CD4-positive, alpha-beta memory T cell (primary cell): ENCODE measurements at regions not wholly inside any gene's neighbourhood (a gene's known extent, or its start where the extent isn't known, plus 50 kb on each side); places are given as distances from the start of the nearest gene placed in this dataset.

Experiments
- CTCF ChIA-PET: fragments of 350-600 bp; sonication (Branson Sonifier 250); formaldehyde crosslinking; loops from one replicate; lab custom pipeline; 2021; ENCODE audit warnings: inconsistent platforms; ENCODE audit not compliant: partially characterized antibody; lab: Charles Lee
- POLR2A ChIA-PET: fragments of 350-600 bp; sonication (Branson Sonifier 250); formaldehyde crosslinking; loops from one replicate; lab custom pipeline; 2021; ENCODE audit not compliant: partially characterized antibody; lab: Charles Lee
- DNase-seq, 5 donors: peaks; one replicate each; pipeline versions ENCODE4 v3.0.0 to v3.0.0-alpha.2; 2020 to 2022; ENCODE audit warnings: mixed read lengths in 1 of 5
- H3K27ac ChIP-seq: one replicate; pipeline ENCODE4 v1.7.0; 2013; ENCODE audit warnings: low read depth, low read length
- H3K27me3 ChIP-seq: 2 replicates; pipeline ENCODE4 v1.7.0; 2013; ENCODE audit warnings: mild to moderate bottlenecking, low read length, moderate library complexity; ENCODE audit not compliant: insufficient read depth
- H3K36me3 ChIP-seq: 2 replicates; pipeline ENCODE4 v1.7.0; 2013; ENCODE audit warnings: mild to moderate bottlenecking, low read length, moderate library complexity; ENCODE audit not compliant: insufficient read depth
- H3K4me1 ChIP-seq: 2 replicates; pipeline ENCODE4 v1.7.0; 2013; ENCODE audit warnings: mild to moderate bottlenecking, low read length, moderate library complexity; ENCODE audit not compliant: insufficient read depth
- H3K4me3 ChIP-seq, 2 donors: one replicate each; pipeline ENCODE4 v1.7.0; 2013; ENCODE audit warnings: low read length in 2 of 2, mild to moderate bottlenecking in 1 of 2
- H3K9me3 ChIP-seq, 2 donors: one replicate each; pipeline ENCODE4 v1.7.0; 2013; ENCODE audit warnings: low read length in 2 of 2, control low read depth in 1 of 2; ENCODE audit not compliant: control insufficient read depth in 1 of 2
- H3K27ac Mint-ChIP-seq, 7 donors: one replicate each; pipeline ENCODE4 v1.8.0; 2020 to 2021; ENCODE audit warnings: mixed read lengths in 7 of 7, mild to moderate bottlenecking in 6 of 7, inconsistent platforms in 3 of 7, moderate library complexity in 3 of 7
- H3K27me3 Mint-ChIP-seq, 2 donors: one replicate each; pipeline ENCODE4 v1.8.0; 2020 to 2021; ENCODE audit warnings: mixed read lengths in 2 of 2
- H3K36me3 Mint-ChIP-seq, 2 donors: one replicate each; pipeline ENCODE4 v1.8.0; 2020 to 2021; ENCODE audit warnings: mixed read lengths in 2 of 2, inconsistent platforms in 1 of 2, mild to moderate bottlenecking in 1 of 2
- H3K4me1 Mint-ChIP-seq, 4 donors: one replicate each; pipeline ENCODE4 v1.8.0; 2020 to 2021; ENCODE audit warnings: mixed read lengths in 4 of 4, mild to moderate bottlenecking in 1 of 4
- H3K4me3 Mint-ChIP-seq, 8 donors: one replicate each; pipeline ENCODE4 v1.8.0; 2020 to 2021; ENCODE audit warnings: mixed read lengths in 8 of 8, mild to moderate bottlenecking in 7 of 8, moderate library complexity in 6 of 8, inconsistent platforms in 3 of 8
- H3K9me3 Mint-ChIP-seq, 8 donors: one replicate each; pipeline ENCODE4 v1.8.0; 2020 to 2021; ENCODE audit warnings: mixed read lengths in 8 of 8, mild to moderate bottlenecking in 5 of 8, inconsistent platforms in 3 of 8, moderate library complexity in 1 of 8
- intact Hi-C: fragments of 100-400 bp; cut with micrococcal nuclease; formaldehyde crosslinking; loops from one replicate; pipeline ENCODE4 v1.15.1; 2023

DNA sequence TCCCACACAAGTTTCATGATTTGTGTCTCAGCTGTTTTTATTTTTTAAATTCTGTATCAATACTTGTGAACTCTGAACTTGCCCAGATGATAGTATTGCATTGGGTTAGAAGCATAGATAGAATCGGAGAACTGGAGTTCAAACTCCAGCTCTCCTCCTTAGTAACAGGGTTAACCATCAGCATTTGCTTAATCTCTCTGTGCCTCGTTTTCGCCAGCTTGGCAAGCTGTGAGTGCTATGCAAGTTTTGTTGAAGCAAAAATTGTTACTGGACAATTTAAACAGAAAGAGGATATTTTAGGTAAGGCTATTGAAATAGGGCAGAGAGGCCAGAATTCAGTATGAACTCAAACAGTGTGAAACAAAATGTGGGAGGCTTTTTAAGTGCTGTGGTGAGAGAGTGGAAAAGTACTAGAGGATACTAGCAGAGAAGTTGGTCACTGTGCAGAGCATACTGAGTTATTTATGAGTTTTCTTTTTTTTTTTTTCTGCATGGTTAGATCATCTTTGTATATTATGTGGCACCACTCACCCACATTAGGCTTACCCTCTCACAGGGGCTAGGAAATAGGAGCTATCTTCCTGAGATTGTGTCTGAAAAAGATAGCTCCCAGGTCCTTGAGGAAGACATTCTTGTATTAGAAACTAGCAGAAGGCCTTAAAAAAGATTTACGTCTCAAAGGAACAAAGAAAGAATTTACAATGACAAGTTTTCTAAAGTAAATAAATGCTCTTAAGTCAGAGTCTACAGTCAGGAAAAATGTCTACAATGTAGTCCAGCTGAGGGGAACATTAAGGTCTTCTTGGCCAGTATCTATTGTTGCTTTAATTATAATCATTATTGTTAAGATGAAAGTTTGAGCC is 1126.6 kb downstream of the FAT4 start:
- no peaks in the 10 kb centered on the region for H3K27me3 Mint-ChIP-seq
- no peaks in the 10 kb centered on the region for H3K4me1 ChIP-seq
- H3K4me1 Mint-ChIP-seq: no peaks in the 10 kb centered on the region
- no peaks in the 10 kb centered on the region for H3K27me3 ChIP-seq
- H3K4me3 ChIP-seq: no peak overlapping the region
- no peak overlapping the region for H3K27ac ChIP-seq
- H3K36me3 Mint-ChIP-seq: no peaks in the 10 kb centered on the region
- peaks cover 0 to 28% (median 10%) of the 10 kb centered on the region in 8 donors for H3K9me3 Mint-ChIP-seq
- ChIA-PET POLR2A (no interaction called here), CTCF (no interaction called here)
- intact Hi-C loops: no loop called here
- H3K4me3 Mint-ChIP-seq: no peak overlapping the region
- no peaks in the 10 kb centered on the region for H3K36me3 ChIP-seq
- no peak for DNase-seq
- no peak overlapping the region for H3K27ac Mint-ChIP-seq
- no peaks in the 10 kb centered on the region for H3K9me3 ChIP-seq

- no peaks in the 10 kb centered on the region for H3K36me3 ChIP-seq
- intact Hi-C loops: no loop called here
- Mint-ChIP-seq H3K27ac (no peak overlapping the region), H3K4me1 (no peaks in the 10 kb centered on the region), H3K9me3 (peaks cover 0 to 19% (median 5%) of the 10 kb centered on the region in 8 donors), H3K4me3 (no peak overlapping the region), H3K27me3 (no peaks in the 10 kb centered on the region), H3K36me3 (no peaks in the 10 kb centered on the region)
- CTCF ChIA-PET: no interaction called here
- H3K27ac ChIP-seq: no peak overlapping the region
- no peaks in the 10 kb centered on the region for H3K4me1 ChIP-seq
- no peaks in the 10 kb centered on the region for H3K27me3 ChIP-seq
- no peak overlapping the region for H3K4me3 ChIP-seq
- POLR2A ChIA-PET: no interaction called here
- DNase-seq: no peak
- H3K9me3 ChIP-seq: no peaks in the 10 kb centered on the region
Observed at GRCh38 chr4:126445596-126445995, 1130.8 kb downstream of the FAT4 start.

DNA sequence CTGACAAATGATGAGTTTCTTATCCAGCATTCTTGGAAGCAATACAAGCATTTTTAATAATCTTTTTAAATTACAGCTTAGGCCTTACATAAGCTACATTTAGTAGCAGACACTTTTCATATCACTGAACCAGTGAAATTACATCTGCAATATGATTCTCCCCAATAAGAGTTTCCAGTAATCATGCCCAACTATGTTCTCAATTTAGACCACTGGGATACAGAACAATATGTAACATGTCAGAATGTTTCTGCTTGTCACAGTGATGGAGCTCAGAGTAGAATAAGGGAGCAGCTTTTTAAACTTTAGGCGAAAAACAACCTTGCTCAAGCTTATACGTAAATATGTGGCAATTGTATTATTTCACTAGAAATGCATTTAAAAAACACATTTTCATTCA is 1132.2 kb downstream of the FAT4 start:
- H3K27me3 ChIP-seq: no peaks in the 10 kb centered on the region
- DNase-seq: no peak
- H3K9me3 ChIP-seq: no peaks in the 10 kb centered on the region
- no peaks in the 10 kb centered on the region for H3K27me3 Mint-ChIP-seq
- H3K36me3 ChIP-seq: no peaks in the 10 kb centered on the region
- intact Hi-C loops: no loop called here
- H3K4me3 Mint-ChIP-seq: no peak overlapping the region
- H3K9me3 Mint-ChIP-seq: peaks cover 0 to 19% (median 9%) of the 10 kb centered on the region in 8 donors
- no peak overlapping the region for H3K4me3 ChIP-seq
- H3K36me3 Mint-ChIP-seq: no peaks in the 10 kb centered on the region
- no peak overlapping the region for H3K27ac ChIP-seq
- CTCF ChIA-PET: interaction anchor here (0.9 kb wide), 1 partner anchor 12 kb away, joined by 3 read pairs; no protein-coding TSS in a partner anchor
- no peaks in the 10 kb centered on the region for H3K4me1 ChIP-seq
- H3K27ac Mint-ChIP-seq: no peak overlapping the region
- POLR2A ChIA-PET: interaction anchor here (0.7 kb wide), 1 partner anchor 12 kb away, joined by 3 read pairs; no protein-coding TSS in a partner anchor
- no peaks in the 10 kb centered on the region for H3K4me1 Mint-ChIP-seq

DNA sequence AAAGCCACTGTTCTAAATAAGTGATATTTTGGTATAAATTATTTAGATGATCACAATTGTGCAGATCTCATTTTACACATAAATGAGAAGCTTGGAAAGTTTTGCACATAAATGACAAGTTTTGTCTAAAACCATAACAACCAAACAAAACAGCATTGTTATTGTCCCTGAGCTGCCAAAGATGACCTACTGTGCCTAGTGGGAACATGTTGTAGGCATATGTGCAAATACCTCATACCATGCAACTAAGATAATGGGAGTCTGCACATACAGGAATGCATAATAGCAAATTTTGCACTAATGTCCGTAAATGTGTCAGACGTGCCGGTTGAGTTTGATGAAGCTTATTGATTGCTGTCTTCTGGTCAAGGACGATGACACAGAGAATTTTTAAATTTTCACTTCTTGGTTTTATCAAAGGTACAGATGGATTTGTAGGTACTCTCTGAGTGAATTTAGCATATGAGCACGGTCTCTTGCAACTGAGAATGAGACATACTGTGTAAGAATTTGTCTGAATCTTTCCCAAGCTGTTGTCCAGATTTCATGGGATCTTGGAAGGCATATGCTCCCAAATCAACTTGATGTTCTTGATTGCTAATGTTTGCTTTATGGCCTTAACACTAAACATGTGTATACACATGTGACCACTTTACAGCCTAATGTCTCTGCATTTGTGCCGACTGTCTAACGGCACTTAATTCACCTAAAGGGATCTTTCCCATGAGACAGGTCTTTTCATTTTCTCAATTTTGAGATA is 1133.5 kb downstream of the FAT4 start:
- Mint-ChIP-seq H3K4me1 (no peaks in the 10 kb centered on the region), H3K9me3 (peaks cover 2 to 17% (median 12%) of the 10 kb centered on the region in 8 donors), H3K4me3 (no peak overlapping the region), H3K27me3 (no peaks in the 10 kb centered on the region), H3K27ac (no peak overlapping the region), H3K36me3 (no peaks in the 10 kb centered on the region)
- Histone ChIP-seq H3K36me3 (no peaks in the 10 kb centered on the region), H3K27me3 (no peaks in the 10 kb centered on the region), H3K4me1 (no peaks in the 10 kb centered on the region), H3K9me3 (no peaks in the 10 kb centered on the region), H3K4me3 (no peak overlapping the region), H3K27ac (no peak overlapping the region)
- ChIA-PET CTCF (no interaction called here), POLR2A (no interaction called here)
- DNase-seq: no peak
- intact Hi-C loops: no loop called here

GRCh38 chr4:126451237-126451873 is 1136.6 kb downstream of the FAT4 start:
- H3K9me3 Mint-ChIP-seq: peaks cover 2 to 16% (median 8%) of the 10 kb centered on the region in 8 donors
- POLR2A ChIA-PET: no interaction called here
- H3K4me1 Mint-ChIP-seq: no peaks in the 10 kb centered on the region
- H3K9me3 ChIP-seq: no peaks in the 10 kb centered on the region
- CTCF ChIA-PET: no interaction called here
- H3K27me3 ChIP-seq: no peaks in the 10 kb centered on the region
- intact Hi-C loops: no loop called here
- no peaks in the 10 kb centered on the region for H3K36me3 Mint-ChIP-seq
- H3K27ac Mint-ChIP-seq: no peak overlapping the region
- H3K36me3 ChIP-seq: no peaks in the 10 kb centered on the region
- no peaks in the 10 kb centered on the region for H3K27me3 Mint-ChIP-seq
- H3K4me1 ChIP-seq: no peaks in the 10 kb centered on the region
- H3K27ac ChIP-seq: no peak overlapping the region
- H3K4me3 ChIP-seq: no peak overlapping the region
- DNase-seq: no peak
- H3K4me3 Mint-ChIP-seq: no peak overlapping the region

DNA sequence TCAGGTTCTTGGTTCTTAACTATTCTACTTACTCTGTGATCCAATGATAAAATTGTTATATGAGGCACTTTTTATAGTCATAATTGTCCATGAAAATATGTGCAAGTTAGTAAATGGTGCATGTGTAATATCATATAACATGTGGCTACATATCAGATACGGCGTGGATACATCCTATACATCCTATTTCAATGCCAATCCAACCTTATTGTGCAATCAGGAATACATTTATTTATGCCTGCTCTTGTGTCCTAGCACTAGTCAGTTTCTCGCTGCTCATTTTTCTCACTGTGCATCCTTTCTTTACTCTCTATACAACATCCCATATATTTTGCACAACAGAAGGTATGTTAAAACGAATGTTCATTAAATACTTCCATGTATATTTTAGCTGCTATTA is 1141.1 kb downstream of the FAT4 start:
- no peaks in the 10 kb centered on the region for H3K4me1 ChIP-seq
- Mint-ChIP-seq H3K9me3 (peaks cover 0 to 13% (median 7%) of the 10 kb centered on the region in 8 donors), H3K27me3 (no peaks in the 10 kb centered on the region), H3K4me1 (no peaks in the 10 kb centered on the region), H3K27ac (no peak overlapping the region), H3K36me3 (no peaks in the 10 kb centered on the region), H3K4me3 (no peak overlapping the region)
- H3K27ac ChIP-seq: no peak overlapping the region
- H3K36me3 ChIP-seq: no peaks in the 10 kb centered on the region
- no peaks in the 10 kb centered on the region for H3K9me3 ChIP-seq
- DNase-seq: no peak
- no peaks in the 10 kb centered on the region for H3K27me3 ChIP-seq
- no peak overlapping the region for H3K4me3 ChIP-seq
- ChIA-PET CTCF (no interaction called here), POLR2A (no interaction called here)
- intact Hi-C loops: no loop called here

- Mint-ChIP-seq H3K27me3 (no peaks in the 10 kb centered on the region), H3K4me1 (no peaks in the 10 kb centered on the region), H3K4me3 (no peak overlapping the region), H3K36me3 (no peaks in the 10 kb centered on the region), H3K27ac (no peak overlapping the region), H3K9me3 (peaks cover 0 to 12% (median under 1%) of the 10 kb centered on the region in 8 donors)
- H3K4me3 ChIP-seq: no peak overlapping the region
- no peaks in the 10 kb centered on the region for H3K4me1 ChIP-seq
- no peak for DNase-seq
- POLR2A ChIA-PET: no interaction called here
- intact Hi-C loops: no loop called here
- H3K27me3 ChIP-seq: no peaks in the 10 kb centered on the region
- CTCF ChIA-PET: no interaction called here
- no peak overlapping the region for H3K27ac ChIP-seq
- no peaks in the 10 kb centered on the region for H3K36me3 ChIP-seq
- H3K9me3 ChIP-seq: no peaks in the 10 kb centered on the region
Observed at GRCh38 chr4:126458993-126459392, 1144.2 kb downstream of the FAT4 start.
